ENCODE measurements at regions not wholly inside any gene's neighbourhood (a gene's known extent, or its start where the extent isn't known, plus 50 kb on each side); places are given as distances from the start of the nearest gene placed in this dataset.
"Not testable (repeated sequence)": the region's sequence is repeated elsewhere in the genome, so short reads cannot be mapped to it uniquely, and the experiment has no call there.

DNA sequence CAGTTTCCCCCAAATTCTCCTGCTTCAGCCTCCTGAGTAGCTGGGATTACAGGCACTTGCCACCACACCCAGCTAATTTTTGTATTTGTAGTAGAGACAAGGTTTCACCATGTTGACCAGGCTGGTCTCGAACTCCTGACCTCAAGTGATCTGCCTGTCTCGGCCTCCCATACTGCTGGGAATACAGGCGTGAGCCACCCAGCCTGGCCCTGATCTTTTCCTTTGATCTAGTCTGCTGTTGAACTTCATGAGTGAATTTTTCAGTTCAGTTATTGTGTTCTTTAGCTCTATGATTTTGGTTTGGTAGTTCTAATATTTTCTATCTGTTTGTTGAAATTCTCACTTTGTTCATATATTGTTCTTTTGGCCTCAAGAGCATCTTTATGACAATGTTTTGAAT lies 83.4 kb upstream of the RAP2C start:
- not testable (repeated sequence) for DNase-seq

GRCh38 chrX:132294776-132295495 lies 75.7 kb upstream of the RAP2C start:
- no peak for DNase-seq

- no peak for DNase-seq
These were observed 74.9 kb upstream of the RAP2C start for GRCh38 chrX:132294192-132294591.

- peak; percentile 2 for DNase-seq
These were observed 73.5 kb upstream of the RAP2C start for GRCh38 chrX:132292793-132293192.

DNA sequence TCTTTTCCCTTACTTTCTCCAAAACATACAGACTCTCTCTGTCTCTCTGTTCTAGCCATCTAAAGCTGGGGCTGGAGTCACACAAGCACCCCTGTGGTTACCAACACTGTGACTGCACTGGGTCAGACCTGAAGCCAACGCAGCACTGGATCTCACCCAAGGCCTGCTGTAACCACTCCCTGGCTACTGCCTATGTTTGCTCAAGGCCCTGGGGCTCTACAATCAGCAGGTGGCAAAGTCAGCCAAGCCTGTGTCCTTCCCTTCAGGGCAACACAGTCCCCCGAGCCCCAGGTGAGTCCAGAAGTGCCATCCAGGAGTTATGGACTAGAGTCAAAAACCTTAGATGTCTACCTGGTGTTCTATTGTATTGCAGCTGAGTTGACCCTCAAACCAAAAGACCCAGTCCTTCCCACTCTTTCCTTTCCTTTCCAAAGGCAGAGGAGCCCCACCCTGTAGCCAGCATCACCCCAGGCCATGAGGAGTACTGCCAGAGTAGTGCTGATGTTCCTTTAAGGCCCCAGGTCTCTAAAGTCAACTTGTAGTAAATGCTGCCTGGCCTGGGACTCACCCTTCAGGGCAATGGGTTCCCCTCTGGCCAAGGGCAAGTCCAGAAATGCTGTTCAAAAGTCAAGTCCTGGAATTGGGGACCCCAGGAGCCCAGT lies 58.8 kb upstream of the RAP2C start:
- no peak for DNase-seq

DNA sequence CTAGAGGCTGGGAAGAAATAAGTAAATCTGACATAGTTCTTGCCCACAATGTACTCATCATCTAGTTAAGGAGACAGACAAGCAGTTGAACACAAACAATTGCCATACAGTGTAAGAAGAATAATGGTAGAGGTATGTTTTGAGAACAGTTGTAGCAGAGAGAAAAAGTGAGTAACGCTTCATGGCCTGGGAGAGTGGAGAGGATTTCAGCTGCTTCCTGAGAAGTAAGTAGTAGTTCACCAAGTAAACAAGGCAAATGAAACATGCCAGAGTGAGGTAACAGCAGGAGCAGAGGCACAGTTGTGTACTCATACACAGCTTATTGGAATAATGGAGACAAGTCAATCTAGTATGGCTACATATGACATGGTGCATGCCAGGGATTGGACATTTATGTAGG lies 53.6 kb upstream of the RAP2C start:
- DNase-seq = no peak

DNA sequence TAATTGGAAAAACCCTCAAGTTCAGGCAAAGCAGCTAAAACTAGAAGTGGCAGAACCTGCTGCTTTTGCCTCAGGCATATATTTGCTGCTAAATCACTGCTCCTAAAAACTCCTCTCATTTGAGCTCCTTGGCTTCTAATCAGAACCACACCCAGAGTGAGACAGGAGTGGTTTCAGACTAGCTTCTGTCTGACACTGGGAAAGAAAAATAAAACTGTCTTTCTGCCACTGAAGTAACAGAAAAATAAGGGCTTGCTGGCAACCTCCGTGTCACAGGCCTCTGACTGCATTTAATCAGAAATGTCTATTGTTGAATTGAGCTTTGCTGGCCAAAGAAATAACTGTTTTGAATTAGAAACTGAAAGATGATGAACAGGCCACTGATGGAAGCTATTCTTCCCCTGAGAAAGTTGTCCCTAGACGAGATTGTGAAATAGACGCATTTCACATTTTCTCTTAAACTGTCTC lies 52.1 kb upstream of the RAP2C start:
- DNase-seq = no peak

DNA sequence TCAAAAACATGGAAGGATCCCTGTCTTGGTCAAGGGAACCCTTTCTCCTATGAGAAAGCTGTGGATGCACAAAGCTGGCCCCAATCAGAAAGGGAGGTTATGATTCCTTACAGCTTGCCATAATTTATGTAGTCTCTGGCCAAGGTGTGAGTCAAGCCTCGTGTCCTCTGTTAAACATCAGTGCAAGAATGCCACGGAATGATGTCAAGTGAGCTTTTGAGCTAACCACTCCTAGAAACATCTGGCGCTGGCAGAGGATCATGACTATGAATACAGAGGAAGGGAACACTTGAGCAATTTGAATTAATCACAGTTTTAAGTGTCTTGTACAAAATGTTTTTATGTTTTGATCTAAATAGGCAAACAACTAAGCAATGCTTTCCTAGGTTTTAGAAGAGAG lies 51.5 kb upstream of the RAP2C start:
- DNase-seq = no peak

DNA sequence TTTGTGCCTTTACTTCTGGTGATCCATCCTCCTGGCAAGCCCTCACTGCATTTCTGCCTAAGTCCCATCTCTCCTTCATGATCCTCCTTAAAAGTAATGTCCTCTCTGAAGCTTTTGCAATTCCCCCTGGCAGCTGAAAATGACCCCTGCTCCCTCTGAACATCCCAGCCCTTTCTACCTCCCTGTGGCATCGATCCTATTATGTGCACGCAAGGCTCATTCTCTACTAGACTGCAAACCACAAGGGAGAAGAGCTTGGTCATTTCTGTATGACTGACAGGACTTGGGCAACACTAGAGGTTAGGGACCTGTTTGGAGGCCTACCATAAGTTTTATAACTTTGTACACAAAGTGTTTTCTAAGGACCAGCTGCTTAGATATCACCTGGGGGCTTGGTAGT lies 50.8 kb upstream of the RAP2C start:
- DNase-seq = no peak
